ENCODE measurements at regions not wholly inside any gene's neighbourhood (a gene's known extent, or its start where the extent isn't known, plus 50 kb on each side); places are given as distances from the start of the nearest gene placed in this dataset.

- Histone ChIP-seq H4K20me1 (ENCODE audit: insufficient read depth) (no peaks in the 10 kb centered on the region), H3K27me3 (ENCODE audit: insufficient read depth, low read depth, low read length) (no peaks in the 10 kb centered on the region), H3K9me2 (ENCODE audit: insufficient read depth, low read length) (no peaks in the 10 kb centered on the region), H3K36me3 (ENCODE audit: insufficient read depth, low read length) (no peaks in the 10 kb centered on the region), H3K4me3 (ENCODE audit: low read length) (no peak overlapping the region), H3K9ac (ENCODE audit: low read length) (no peak overlapping the region), H3K79me2 (replicated peaks; ENCODE audit: insufficient read depth, low read length) (no peaks in the 10 kb centered on the region), H2AFZ (ENCODE audit: low read depth, low read length) (no peak overlapping the region), H3K4me2 (ENCODE audit: low read length) (no peak overlapping the region), H3K27ac (ENCODE audit: low read length) (no peak overlapping the region), H3F3A (ENCODE audit: insufficient read depth, low read length, poor library complexity, severe bottlenecking) (no peaks in the 10 kb centered on the region), H3K9me3 (ENCODE audit: low read length) (no peaks in the 10 kb centered on the region)
- no peak for TF ChIP-seq POLR2AphosphoS5 (IDR thresholded peaks at IDR 0.05)
- TF ChIP-seq, protein P1, sequence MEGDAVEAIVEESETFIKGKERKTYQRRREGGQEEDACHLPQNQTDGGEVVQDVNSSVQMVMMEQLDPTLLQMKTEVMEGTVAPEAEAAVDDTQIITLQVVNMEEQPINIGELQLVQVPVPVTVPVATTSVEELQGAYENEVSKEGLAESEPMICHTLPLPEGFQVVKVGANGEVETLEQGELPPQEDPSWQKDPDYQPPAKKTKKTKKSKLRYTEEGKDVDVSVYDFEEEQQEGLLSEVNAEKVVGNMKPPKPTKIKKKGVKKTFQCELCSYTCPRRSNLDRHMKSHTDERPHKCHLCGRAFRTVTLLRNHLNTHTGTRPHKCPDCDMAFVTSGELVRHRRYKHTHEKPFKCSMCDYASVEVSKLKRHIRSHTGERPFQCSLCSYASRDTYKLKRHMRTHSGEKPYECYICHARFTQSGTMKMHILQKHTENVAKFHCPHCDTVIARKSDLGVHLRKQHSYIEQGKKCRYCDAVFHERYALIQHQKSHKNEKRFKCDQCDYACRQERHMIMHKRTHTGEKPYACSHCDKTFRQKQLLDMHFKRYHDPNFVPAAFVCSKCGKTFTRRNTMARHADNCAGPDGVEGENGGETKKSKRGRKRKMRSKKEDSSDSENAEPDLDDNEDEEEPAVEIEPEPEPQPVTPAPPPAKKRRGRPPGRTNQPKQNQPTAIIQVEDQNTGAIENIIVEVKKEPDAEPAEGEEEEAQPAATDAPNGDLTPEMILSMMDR (IDR thresholded peaks at IDR 0.05; ENCODE audit: poor library complexity, severe bottlenecking): no peak
- TF ChIP-seq SMC3 (conservative IDR thresholded peaks at IDR 0.05; ENCODE audit: poor library complexity): no peak
- no peak for TF ChIP-seq RAD21 (conservative IDR thresholded peaks at IDR 0.05)
- TF ChIP-seq, protein P2, sequence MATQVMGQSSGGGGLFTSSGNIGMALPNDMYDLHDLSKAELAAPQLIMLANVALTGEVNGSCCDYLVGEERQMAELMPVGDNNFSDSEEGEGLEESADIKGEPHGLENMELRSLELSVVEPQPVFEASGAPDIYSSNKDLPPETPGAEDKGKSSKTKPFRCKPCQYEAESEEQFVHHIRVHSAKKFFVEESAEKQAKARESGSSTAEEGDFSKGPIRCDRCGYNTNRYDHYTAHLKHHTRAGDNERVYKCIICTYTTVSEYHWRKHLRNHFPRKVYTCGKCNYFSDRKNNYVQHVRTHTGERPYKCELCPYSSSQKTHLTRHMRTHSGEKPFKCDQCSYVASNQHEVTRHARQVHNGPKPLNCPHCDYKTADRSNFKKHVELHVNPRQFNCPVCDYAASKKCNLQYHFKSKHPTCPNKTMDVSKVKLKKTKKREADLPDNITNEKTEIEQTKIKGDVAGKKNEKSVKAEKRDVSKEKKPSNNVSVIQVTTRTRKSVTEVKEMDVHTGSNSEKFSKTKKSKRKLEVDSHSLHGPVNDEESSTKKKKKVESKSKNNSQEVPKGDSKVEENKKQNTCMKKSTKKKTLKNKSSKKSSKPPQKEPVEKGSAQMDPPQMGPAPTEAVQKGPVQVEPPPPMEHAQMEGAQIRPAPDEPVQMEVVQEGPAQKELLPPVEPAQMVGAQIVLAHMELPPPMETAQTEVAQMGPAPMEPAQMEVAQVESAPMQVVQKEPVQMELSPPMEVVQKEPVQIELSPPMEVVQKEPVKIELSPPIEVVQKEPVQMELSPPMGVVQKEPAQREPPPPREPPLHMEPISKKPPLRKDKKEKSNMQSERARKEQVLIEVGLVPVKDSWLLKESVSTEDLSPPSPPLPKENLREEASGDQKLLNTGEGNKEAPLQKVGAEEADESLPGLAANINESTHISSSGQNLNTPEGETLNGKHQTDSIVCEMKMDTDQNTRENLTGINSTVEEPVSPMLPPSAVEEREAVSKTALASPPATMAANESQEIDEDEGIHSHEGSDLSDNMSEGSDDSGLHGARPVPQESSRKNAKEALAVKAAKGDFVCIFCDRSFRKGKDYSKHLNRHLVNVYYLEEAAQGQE (IDR thresholded peaks at IDR 0.05; ENCODE audit: borderline replicate concordance): no peak
- no peak for TF ChIP-seq TAF1 (IDR thresholded peaks at IDR 0.05; ENCODE audit: low read depth)
- TF ChIP-seq EZH2 (IDR thresholded peaks at IDR 0.05; ENCODE audit: borderline replicate concordance, insufficient read depth, low read length, poor library complexity, severe bottlenecking): no peak
- no peak for TF ChIP-seq EP300 (conservative IDR thresholded peaks at IDR 0.05; ENCODE audit: poor library complexity, severe bottlenecking)
- TF ChIP-seq MXI1 (conservative IDR thresholded peaks at IDR 0.05; ENCODE audit: poor library complexity, severe bottlenecking): no peak
Observed at GRCh38 chr5:5905186-5905585, 473.2 kb downstream of the MED10 start.

- Histone ChIP-seq H4K20me1 (ENCODE audit: insufficient read depth) (no peaks in the 10 kb centered on the region), H3K4me3 (ENCODE audit: low read length) (no peak overlapping the region), H3K9me2 (ENCODE audit: insufficient read depth, low read length) (no peaks in the 10 kb centered on the region), H2AFZ (ENCODE audit: low read depth, low read length) (no peak overlapping the region), H3K79me2 (replicated peaks; ENCODE audit: insufficient read depth, low read length) (no peaks in the 10 kb centered on the region), H3K27ac (ENCODE audit: low read length) (no peak overlapping the region), H3K9me3 (ENCODE audit: low read length) (no peaks in the 10 kb centered on the region), H3K4me2 (ENCODE audit: low read length) (no peak overlapping the region), H3K36me3 (ENCODE audit: insufficient read depth, low read length) (no peaks in the 10 kb centered on the region), H3F3A (ENCODE audit: insufficient read depth, low read length, poor library complexity, severe bottlenecking) (no peaks in the 10 kb centered on the region), H3K27me3 (ENCODE audit: insufficient read depth, low read depth, low read length) (no peaks in the 10 kb centered on the region), H3K9ac (ENCODE audit: low read length) (no peak overlapping the region)
- TF ChIP-seq TAF1 (IDR thresholded peaks at IDR 0.05; ENCODE audit: low read depth) (no peak), SMC3 (conservative IDR thresholded peaks at IDR 0.05; ENCODE audit: poor library complexity) (no peak), RAD21 (conservative IDR thresholded peaks at IDR 0.05) (no peak), MXI1 (conservative IDR thresholded peaks at IDR 0.05; ENCODE audit: poor library complexity, severe bottlenecking) (no peak), POLR2AphosphoS5 (IDR thresholded peaks at IDR 0.05) (no peak), EP300 (conservative IDR thresholded peaks at IDR 0.05; ENCODE audit: poor library complexity, severe bottlenecking) (no peak)
- TF ChIP-seq, protein P1 (IDR thresholded peaks at IDR 0.05; ENCODE audit: poor library complexity, severe bottlenecking): no peak
- TF ChIP-seq, protein P2 (IDR thresholded peaks at IDR 0.05; ENCODE audit: borderline replicate concordance): no peak
Observed at GRCh38 chr5:5904113-5904512, 474.2 kb downstream of the MED10 start.

Measured in neural cell (in vitro differentiated cells).